GM13977 (cell line): ENCODE measurements at regions not wholly inside any gene's neighbourhood (a gene's known extent, or its start where the extent isn't known, plus 50 kb on each side); places are given as distances from the start of the nearest gene placed in this dataset.

Source experiments
- DNase-seq: peaks from one replicate; pipeline ENCODE4 v3.0.0; 2012; ENCODE audit warnings: low spot score
- CTCF ChIP-seq: IDR thresholded peaks from 2 replicates; pipeline ENCODE4 v1.5.1; 2012; ENCODE audit warnings: mild to moderate bottlenecking, control low read depth; ENCODE audit not compliant: insufficient read depth; ENCODE audit errors: extremely low read depth, missing control alignments
- in situ Hi-C: fragments of 300-500 bp; cut with MboI; formaldehyde crosslinking; loops from one replicate; pipeline ENCODE4 v1.12.0; 2022; ENCODE audit warnings: low sequenced_read_pairs, low pct_unique_long_range_greater_than_20kb, mixed read lengths, inconsistent platforms; ENCODE audit not compliant: unreplicated experiment

- no peak for TF ChIP-seq CTCF
- DNase-seq: no peak
- in situ Hi-C loops: loop anchor here (10.0 kb wide), 2 partner anchors 105 to 365 kb away; no protein-coding TSS in a partner anchor
Measured at GRCh38 chr17:27239584-27239983, 54.3 kb upstream of the WSB1 start.

DNA sequence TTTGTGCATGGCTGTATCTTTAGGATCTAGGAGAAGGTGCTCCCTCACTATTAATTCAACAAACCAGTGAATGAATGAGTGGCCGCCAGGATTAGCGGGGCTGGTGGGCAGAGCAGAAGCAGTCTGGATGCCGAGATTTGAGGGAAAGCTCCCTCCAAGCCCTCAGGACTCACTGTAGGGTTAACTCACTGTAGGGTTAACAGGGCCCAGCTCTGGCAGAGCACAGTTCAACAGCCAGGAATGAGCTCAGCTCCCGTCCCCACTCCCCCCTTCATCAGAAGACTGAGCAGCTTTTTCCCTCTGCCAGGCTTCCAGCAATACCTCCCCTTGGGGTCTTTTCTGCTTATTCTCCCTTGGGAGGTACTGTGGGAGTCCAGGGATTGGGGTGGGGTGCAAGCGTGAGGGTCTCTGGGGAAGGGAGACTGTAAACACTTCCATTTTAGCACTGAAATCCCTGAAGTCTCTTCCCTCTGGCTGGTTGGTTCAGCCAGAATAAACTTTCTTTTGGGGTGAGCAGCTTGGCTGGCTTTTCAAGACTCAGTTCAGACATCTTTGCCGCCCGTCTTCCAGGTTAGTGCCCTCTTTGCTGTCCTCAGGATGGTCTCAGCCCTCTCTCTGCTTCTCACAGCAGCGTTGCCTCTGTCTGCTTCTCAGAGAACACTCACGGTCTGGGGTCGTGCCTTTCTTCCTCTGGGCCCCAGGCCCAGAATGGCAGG lies 53.7 kb upstream of the WSB1 start:
- TF ChIP-seq CTCF: no peak
- DNase-seq: no peak
- in situ Hi-C loops: no loop called here

- DNase-seq: no peak
- in situ Hi-C loops: no loop called here
- TF ChIP-seq CTCF: no peak
Measured at GRCh38 chr17:27240802-27241155, 53.1 kb upstream of the WSB1 start.

DNA sequence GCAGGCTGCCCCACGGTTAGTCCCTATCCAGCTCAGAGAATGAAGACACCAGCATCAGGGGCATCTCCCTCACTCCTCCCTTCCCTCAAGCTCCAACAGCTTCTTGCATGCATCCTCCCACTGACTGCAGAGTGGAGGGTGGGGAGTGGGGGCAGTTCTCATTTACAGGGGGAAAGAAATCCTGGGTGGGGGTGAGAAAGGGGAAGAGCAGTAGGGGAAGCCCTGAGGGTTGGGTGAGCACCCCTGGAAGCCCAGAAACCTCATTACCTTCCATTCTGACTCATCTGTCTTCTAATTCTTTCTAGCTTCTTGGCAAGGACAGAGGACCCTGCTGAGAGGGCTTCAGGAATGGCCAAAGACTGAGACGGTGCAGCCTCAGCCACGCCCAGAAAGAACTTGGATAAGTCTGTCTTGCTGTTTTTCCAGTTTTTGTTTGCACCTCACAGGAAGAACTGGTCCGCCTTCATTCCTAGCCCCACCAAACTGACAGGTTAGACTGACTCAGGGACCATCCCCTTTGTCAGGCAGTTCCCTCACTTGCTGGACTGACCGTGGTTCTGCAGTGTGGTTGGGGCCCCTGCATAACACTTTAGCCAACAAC lies 52.5 kb upstream of the WSB1 start:
- peak; percentile 48 for DNase-seq
- in situ Hi-C loops: no loop called here
- TF ChIP-seq CTCF: no peak

- DNase-seq: no peak
- in situ Hi-C loops: no loop called here
- TF ChIP-seq CTCF: no peak
Measured at GRCh38 chr17:27242951-27243350, 51.0 kb upstream of the WSB1 start.

DNA sequence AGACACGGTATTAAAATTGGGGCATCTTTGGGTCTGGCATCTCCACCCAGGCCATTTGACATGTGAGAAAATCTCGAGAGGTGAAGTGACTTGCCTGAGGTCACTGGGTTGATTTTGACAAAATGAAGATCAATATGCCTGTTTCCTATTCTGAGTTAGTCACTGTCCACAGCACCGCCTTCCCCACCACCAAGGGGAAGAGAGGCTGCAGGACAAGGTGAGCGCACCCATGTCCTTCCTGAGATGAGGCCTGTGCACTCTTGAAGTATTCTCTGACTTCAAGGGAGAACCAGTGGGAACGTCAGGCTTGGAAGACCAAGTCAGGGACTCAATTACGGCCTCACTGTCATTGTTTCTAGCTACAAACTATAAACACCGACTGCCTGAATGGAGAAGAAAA lies 49.9 kb upstream of the WSB1 start:
- TF ChIP-seq CTCF: no peak
- in situ Hi-C loops: no loop called here
- DNase-seq: no peak
